ENCODE measurements at regions not wholly inside any gene's neighbourhood (a gene's known extent, or its start where the extent isn't known, plus 50 kb on each side); places are given as distances from the start of the nearest gene placed in this dataset.
"Not testable (repeated sequence)": the region's sequence is repeated elsewhere in the genome, so short reads cannot be mapped to it uniquely, and the experiment has no call there.

DNA sequence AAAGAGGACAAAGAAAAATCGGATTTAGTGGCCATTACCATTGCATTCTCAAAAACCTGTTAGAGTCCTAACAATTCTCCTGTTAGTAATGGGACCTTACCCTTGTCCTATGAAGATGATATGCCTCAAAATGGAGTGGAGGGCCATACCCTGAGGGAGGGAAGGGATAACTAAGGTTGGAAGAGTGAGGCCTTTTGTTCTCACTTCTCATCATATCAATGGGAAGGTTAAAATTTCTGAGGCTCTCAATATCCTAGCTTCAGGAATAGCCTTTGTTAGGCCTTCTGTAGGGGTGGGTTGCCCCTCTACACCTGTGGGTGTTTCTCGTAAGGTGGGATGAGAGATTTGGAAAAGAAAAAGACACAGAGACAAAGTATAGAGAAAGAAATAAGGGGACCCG, 109.4 kb upstream of the SGIP1 start:
- not testable (repeated sequence) for DNase-seq (ENCODE audit: low read depth in 1 of 2, low spot score in 1 of 2); H3K27ac ChIP-seq; H3K27me3 ChIP-seq; H3K4me1 ChIP-seq (ENCODE audit: low read depth); H3K9me3 ChIP-seq (ENCODE audit: low read depth); H3K36me3 ChIP-seq; H3K4me3 ChIP-seq

GRCh38 chr1:66426239-66426853, 107.6 kb upstream of the SGIP1 start:
- no peak for DNase-seq (ENCODE audit: low read depth in 1 of 2, low spot score in 1 of 2)
- H3K27me3 ChIP-seq, result no peaks in the 10 kb centered on the region
- no peak overlapping the region for H3K27ac ChIP-seq
- H3K4me1 ChIP-seq (ENCODE audit: low read depth), result no peaks in the 10 kb centered on the region
- no peak for TF ChIP-seq CTCF (IDR thresholded peaks at IDR 0.05; ENCODE audit: low read depth, low read length)
- no peak overlapping the region for H3K4me3 ChIP-seq
- no peaks in the 10 kb centered on the region for H3K9me3 ChIP-seq (ENCODE audit: low read depth)
- no peaks in the 10 kb centered on the region for H3K36me3 ChIP-seq

DNA sequence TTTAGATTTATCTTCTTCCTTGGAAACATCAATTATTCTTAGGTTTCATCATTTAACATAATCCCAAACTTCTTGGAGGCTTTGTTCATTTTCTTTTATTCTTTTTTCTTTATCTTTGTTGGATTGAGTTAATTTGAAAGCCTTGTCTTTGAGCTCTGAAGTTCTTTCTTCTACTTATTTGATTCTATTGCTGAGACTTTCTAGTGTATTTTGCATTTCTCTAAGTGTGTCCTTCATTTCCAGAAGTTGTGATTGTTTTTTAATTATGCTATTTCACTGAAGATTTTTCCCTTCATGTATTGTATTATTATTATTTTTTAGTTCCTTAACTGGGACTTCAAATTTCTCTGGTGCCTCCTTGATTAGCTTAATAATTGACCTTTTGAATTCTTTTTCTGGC, 103.1 kb upstream of the SGIP1 start:
- not testable (repeated sequence) for H3K27me3 ChIP-seq; H3K36me3 ChIP-seq; DNase-seq (ENCODE audit: low read depth in 1 of 2, low spot score in 1 of 2); H3K4me1 ChIP-seq (ENCODE audit: low read depth); H3K4me3 ChIP-seq; H3K27ac ChIP-seq; H3K9me3 ChIP-seq (ENCODE audit: low read depth)

GRCh38 chr1:66431999-66432398, 102.0 kb upstream of the SGIP1 start:
- Histone ChIP-seq H3K27ac (no peak overlapping the region), H3K27me3 (no peaks in the 10 kb centered on the region), H3K36me3 (no peaks in the 10 kb centered on the region), H3K4me3 (no peak overlapping the region), H3K4me1 (ENCODE audit: low read depth) (no peaks in the 10 kb centered on the region), H3K9me3 (ENCODE audit: low read depth) (no peaks in the 10 kb centered on the region)
- no peak for TF ChIP-seq CTCF (IDR thresholded peaks at IDR 0.05; ENCODE audit: low read depth, low read length)
- DNase-seq (ENCODE audit: low read depth in 1 of 2, low spot score in 1 of 2), result no peak

DNA sequence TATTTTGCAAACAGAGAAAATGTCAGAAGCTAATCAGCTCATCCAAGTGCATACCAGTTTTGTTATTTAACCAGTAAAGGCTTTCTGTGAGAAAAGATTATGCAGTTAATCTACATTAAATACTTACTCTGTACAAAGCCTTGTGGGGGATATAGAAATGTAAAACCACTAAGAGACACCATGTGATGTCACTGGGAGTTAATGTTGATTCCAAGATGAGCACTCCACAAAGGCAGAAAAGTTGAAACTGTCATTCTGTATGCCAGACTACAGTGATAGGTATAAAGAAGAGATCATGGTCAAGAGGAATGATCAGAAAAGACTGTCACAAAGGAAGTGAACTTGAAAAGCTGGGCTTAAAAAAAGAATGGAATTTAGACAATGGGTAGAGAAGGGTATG, 100.3 kb upstream of the SGIP1 start:
- Histone ChIP-seq H3K27ac (no peak overlapping the region), H3K4me1 (ENCODE audit: low read depth) (no peaks in the 10 kb centered on the region), H3K27me3 (no peaks in the 10 kb centered on the region), H3K9me3 (ENCODE audit: low read depth) (no peaks in the 10 kb centered on the region), H3K36me3 (no peaks in the 10 kb centered on the region), H3K4me3 (no peak overlapping the region)
- no peak for DNase-seq (ENCODE audit: low read depth in 1 of 2, low spot score in 1 of 2)
- no peak for TF ChIP-seq CTCF (IDR thresholded peaks at IDR 0.05; ENCODE audit: low read depth, low read length)

- H3K27ac ChIP-seq, result no peak overlapping the region
- no peak overlapping the region for H3K4me3 ChIP-seq
- no peaks in the 10 kb centered on the region for H3K36me3 ChIP-seq
- H3K27me3 ChIP-seq, result no peaks in the 10 kb centered on the region
- H3K4me1 ChIP-seq (ENCODE audit: low read depth), result no peaks in the 10 kb centered on the region
- no peak for DNase-seq (ENCODE audit: low read depth in 1 of 2, low spot score in 1 of 2)
- no peak for TF ChIP-seq CTCF (IDR thresholded peaks at IDR 0.05; ENCODE audit: low read depth, low read length)
- H3K9me3 ChIP-seq (ENCODE audit: low read depth), result no peaks in the 10 kb centered on the region
Measured at GRCh38 chr1:66434096-66434495, 99.9 kb upstream of the SGIP1 start.

- Histone ChIP-seq H3K9me3 (ENCODE audit: low read depth) (no peaks in the 10 kb centered on the region), H3K27ac (no peak overlapping the region), H3K4me1 (ENCODE audit: low read depth) (no peaks in the 10 kb centered on the region), H3K27me3 (no peaks in the 10 kb centered on the region), H3K4me3 (no peak overlapping the region), H3K36me3 (no peaks in the 10 kb centered on the region)
- TF ChIP-seq CTCF (IDR thresholded peaks at IDR 0.05; ENCODE audit: low read depth, low read length), result no peak
- no peak for DNase-seq (ENCODE audit: low read depth in 1 of 2, low spot score in 1 of 2)
Measured at GRCh38 chr1:66435541-66435940, 98.4 kb upstream of the SGIP1 start.

All from cardiac muscle cell (in vitro differentiated cells and primary cell).